ENCODE measurements at regions not wholly inside any gene's neighbourhood (a gene's known extent, or its start where the extent isn't known, plus 50 kb on each side); places are given as distances from the start of the nearest gene placed in this dataset.

DNA sequence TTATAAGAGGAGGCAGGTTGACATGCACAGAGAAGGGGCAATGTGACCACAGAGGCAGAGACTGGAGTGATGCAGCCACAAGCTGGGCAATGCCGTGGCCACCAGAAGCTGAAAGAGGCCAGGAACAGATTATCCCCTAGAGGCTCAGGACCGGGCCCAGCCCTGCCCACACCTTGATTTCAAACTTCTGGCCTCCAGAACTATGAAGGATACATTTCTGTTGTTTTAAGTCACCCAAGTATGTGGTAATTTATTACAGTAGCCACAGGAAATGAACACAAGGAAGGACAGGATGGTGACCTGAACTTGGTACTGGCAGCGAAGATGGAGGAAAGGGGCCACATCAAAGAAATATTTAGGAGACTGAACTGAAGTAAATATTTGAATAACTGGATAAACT lies 66.8 kb upstream of the RIOK3 start:
- H3K4me1 ChIP-seq, result no peaks in the 10 kb centered on the region
- intact Hi-C loops (cut with DNase I), result no loop called here
- no peak for ATAC-seq

DNA sequence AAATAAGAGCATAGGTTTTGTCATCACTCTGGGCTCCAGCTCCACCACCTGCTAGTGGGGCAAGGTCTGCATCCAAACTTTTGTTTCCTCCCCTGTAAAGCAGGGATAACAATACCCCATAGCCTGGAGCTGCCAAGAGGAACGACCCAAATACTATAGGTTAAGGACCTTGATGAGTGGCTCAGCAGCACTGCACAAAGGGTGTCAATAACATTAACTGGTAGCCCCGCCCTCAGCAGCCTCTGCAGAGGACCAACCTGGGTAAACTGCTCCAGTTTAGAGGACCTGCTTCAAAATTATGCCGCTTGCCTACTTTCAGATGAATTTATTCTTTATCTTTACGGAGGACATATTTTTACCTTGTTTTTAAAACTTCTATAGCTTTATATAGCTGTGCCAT lies 65.8 kb upstream of the RIOK3 start:
- intact Hi-C loops (cut with DNase I), result no loop called here
- no peak for ATAC-seq

More for the DNA sequence above, 66.8 kb upstream of the RIOK3 start:
- Histone ChIP-seq H3K36me3 (no peaks in the 10 kb centered on the region), H3K27me3 (no peaks in the 10 kb centered on the region), H3K27ac (no peak overlapping the region), H3K4me3 (no peak overlapping the region), H3K9me3 (no peaks in the 10 kb centered on the region)
- DNase-seq, result no peak
- TF ChIP-seq, protein P1, sequence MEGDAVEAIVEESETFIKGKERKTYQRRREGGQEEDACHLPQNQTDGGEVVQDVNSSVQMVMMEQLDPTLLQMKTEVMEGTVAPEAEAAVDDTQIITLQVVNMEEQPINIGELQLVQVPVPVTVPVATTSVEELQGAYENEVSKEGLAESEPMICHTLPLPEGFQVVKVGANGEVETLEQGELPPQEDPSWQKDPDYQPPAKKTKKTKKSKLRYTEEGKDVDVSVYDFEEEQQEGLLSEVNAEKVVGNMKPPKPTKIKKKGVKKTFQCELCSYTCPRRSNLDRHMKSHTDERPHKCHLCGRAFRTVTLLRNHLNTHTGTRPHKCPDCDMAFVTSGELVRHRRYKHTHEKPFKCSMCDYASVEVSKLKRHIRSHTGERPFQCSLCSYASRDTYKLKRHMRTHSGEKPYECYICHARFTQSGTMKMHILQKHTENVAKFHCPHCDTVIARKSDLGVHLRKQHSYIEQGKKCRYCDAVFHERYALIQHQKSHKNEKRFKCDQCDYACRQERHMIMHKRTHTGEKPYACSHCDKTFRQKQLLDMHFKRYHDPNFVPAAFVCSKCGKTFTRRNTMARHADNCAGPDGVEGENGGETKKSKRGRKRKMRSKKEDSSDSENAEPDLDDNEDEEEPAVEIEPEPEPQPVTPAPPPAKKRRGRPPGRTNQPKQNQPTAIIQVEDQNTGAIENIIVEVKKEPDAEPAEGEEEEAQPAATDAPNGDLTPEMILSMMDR (IDR thresholded peaks at IDR 0.05), result no peak

DNA sequence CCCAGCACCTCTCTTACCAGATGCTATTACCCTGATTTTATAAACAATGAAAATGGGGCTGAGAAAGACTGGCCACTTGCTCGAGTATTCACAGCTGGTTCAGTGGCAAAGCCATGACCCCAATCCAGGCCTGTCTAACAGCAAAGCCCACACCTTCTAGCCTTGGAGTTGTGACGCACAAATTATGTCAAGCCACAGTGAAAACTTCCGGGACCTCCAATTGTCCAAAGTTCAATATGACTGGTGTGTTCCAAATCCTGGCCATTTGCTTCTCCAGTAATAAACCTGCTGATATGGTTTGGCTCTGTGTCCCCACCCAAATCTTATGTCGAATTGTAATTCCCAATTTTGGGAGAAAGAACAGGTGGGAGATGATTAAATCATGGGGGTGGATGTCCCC lies 64.7 kb upstream of the RIOK3 start:
- H3K9me3 ChIP-seq, result no peaks in the 10 kb centered on the region
- no peaks in the 10 kb centered on the region for H3K27me3 ChIP-seq
- DNase-seq (no peak), ATAC-seq (no peak)
- H3K36me3 ChIP-seq, result no peaks in the 10 kb centered on the region
- no peak overlapping the region for H3K27ac ChIP-seq
- intact Hi-C loops (cut with DNase I), result no loop called here
- TF ChIP-seq, protein P1 (IDR thresholded peaks at IDR 0.05), result no peak
- H3K4me3 ChIP-seq, result no peak overlapping the region
- H3K4me1 ChIP-seq, result no peaks in the 10 kb centered on the region

More for the DNA sequence above, 65.8 kb upstream of the RIOK3 start:
- H3K4me3 ChIP-seq, result no peak overlapping the region
- DNase-seq, result no peak
- no peaks in the 10 kb centered on the region for H3K36me3 ChIP-seq
- no peaks in the 10 kb centered on the region for H3K9me3 ChIP-seq
- H3K4me1 ChIP-seq, result no peaks in the 10 kb centered on the region
- no peaks in the 10 kb centered on the region for H3K27me3 ChIP-seq
- TF ChIP-seq, protein P1 (IDR thresholded peaks at IDR 0.05), result no peak
- H3K27ac ChIP-seq, result no peak overlapping the region

DNA sequence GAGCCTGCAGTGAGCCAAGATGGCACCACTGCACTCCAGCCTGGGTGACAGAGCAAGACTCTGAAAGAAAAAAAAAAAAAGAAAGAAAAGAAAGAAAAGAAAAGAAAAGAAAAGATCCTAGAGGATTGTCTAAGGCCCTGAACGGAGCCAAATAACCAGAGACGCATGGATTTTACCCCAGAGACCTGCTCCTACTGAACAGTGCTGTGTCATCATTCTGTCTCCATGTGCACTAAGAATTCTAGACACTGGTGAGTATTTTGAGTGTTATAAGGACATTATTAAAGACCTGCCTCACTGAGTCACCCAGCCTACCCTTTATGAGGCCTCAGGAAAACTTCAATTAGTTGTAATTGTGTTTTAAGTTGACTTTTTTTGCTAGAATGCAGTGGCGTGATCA lies 61.9 kb upstream of the RIOK3 start:
- intact Hi-C loops (cut with DNase I), result no loop called here
- no peaks in the 10 kb centered on the region for H3K36me3 ChIP-seq
- ATAC-seq (no peak), DNase-seq (no peak)
- H3K4me3 ChIP-seq, result no peak overlapping the region
- TF ChIP-seq, protein P1 (IDR thresholded peaks at IDR 0.05), result no peak
- no peaks in the 10 kb centered on the region for H3K9me3 ChIP-seq
- no peaks in the 10 kb centered on the region for H3K4me1 ChIP-seq
- no peaks in the 10 kb centered on the region for H3K27me3 ChIP-seq
- no peak overlapping the region for H3K27ac ChIP-seq

DNA sequence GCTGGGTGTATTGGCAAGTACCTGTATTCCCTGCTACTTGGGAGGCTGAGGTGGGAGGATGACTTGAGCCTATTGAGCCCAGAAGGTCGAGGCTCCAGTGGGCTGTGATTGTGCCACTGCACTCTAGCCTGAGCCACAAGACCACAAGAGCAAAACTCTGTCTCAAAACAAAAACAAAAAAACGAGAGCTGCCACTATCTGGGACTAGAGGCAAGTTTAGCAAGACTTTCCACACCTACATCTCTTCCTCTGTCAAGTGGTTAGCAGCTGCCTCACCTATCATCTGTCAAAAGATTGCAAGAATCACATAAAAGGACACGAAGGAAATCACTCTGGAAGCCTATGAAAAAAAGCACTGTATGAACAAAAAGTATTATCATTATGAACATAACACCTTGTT lies 55.2 kb upstream of the RIOK3 start:
- Histone ChIP-seq H3K27me3 (no peaks in the 10 kb centered on the region), H3K4me1 (no peaks in the 10 kb centered on the region), H3K27ac (no peak overlapping the region), H3K4me3 (no peak overlapping the region), H3K36me3 (no peaks in the 10 kb centered on the region), H3K9me3 (no peaks in the 10 kb centered on the region)
- no peak for ATAC-seq
- TF ChIP-seq, protein P1 (IDR thresholded peaks at IDR 0.05), result no peak
- no peak for DNase-seq
- intact Hi-C loops (cut with DNase I), result no loop called here

DNA sequence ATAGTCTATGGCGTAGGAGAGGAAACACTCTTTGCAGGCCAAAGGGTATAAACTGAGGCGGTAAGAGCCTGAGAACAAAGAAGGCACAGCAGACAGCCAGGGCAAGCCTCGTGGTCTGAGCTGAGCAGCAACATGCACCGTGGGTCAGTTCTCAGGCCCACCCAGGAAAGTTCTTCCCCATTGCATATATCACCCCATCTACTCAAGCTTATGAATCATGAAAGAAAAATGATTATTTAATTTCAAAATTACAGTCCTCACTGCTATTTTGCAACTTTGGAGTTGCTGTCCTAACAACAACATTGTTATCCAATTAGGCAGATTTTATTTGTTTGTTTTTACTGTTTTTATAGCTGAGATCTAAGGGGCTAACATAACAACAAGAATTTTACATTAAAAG lies 54.7 kb upstream of the RIOK3 start:
- intact Hi-C loops (cut with DNase I), result no loop called here
- Histone ChIP-seq H3K27me3 (no peaks in the 10 kb centered on the region), H3K9me3 (no peaks in the 10 kb centered on the region), H3K4me1 (no peaks in the 10 kb centered on the region), H3K36me3 (no peaks in the 10 kb centered on the region), H3K27ac (no peak overlapping the region), H3K4me3 (no peak overlapping the region)
- ATAC-seq (no peak), DNase-seq (no peak)
- TF ChIP-seq, protein P1 (IDR thresholded peaks at IDR 0.05), result no peak

Measured in upper lobe of right lung (tissue), 1 donor.